GM12891 (cell line): ENCODE measurements at regions not wholly inside any gene's neighbourhood (a gene's known extent, or its start where the extent isn't known, plus 50 kb on each side); places are given as distances from the start of the nearest gene placed in this dataset.

ENCODE experiments used
- POLR2A ChIP-seq: IDR thresholded peaks from 2 replicates; pipeline ENCODE4 v1.6.1; 2011; ENCODE audit warnings: low read depth, low read length, control low read depth
- POLR2AphosphoS5 ChIP-seq: IDR thresholded peaks from 2 replicates; pipeline ENCODE4 v1.6.1; 2011; ENCODE audit warnings: low read depth, low read length, control low read depth

DNA sequence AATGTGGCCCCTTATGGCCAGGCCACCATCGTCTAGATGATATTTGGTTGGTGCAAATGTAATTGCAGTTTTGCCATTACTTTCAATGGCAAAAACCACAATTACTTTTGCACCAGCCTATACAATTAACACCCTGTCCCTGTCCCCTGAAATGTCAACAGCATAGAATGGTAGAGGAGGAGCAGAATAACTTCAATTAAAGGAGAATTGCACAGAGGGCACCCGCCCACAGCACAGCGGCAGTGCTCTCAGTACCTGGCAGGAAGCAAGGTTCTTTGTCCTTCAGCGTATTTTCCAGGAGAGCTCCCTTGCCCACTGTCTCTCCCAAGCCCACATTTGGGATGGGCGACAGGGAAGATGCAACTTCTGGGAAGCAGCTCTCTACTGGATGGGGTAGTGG lies 115.3 kb downstream of the TRIM29 start:
- TF ChIP-seq POLR2A (no peak), POLR2AphosphoS5 (no peak)
